ENCODE measurements at regions not wholly inside any gene's neighbourhood (a gene's known extent, or its start where the extent isn't known, plus 50 kb on each side); places are given as distances from the start of the nearest gene placed in this dataset.
"Not testable (repeated sequence)": the region's sequence is repeated elsewhere in the genome, so short reads cannot be mapped to it uniquely, and the experiment has no call there.

- DNase-seq, result no peak
Observed at GRCh38 chr2:199556527-199557285, 99.0 kb upstream of the SATB2 start.

DNA sequence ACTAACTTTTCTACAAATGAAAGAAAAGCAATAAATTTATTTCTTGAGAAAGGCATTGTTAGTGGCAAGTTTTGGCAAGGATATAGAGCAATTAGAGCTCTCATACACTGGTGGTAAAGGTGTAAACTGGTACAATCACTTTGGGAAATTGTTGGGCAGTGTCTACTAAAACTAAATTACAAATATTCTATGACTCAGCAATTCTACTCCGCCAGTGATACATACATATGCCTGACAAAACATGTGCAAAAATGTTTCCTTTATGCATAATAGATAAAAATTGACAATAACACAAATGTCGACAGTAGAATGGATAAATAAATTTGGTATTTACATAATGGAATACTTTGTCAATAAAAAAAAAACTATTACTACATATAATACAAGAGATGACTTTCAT is 96.3 kb upstream of the SATB2 start:
- no peak for DNase-seq

DNA sequence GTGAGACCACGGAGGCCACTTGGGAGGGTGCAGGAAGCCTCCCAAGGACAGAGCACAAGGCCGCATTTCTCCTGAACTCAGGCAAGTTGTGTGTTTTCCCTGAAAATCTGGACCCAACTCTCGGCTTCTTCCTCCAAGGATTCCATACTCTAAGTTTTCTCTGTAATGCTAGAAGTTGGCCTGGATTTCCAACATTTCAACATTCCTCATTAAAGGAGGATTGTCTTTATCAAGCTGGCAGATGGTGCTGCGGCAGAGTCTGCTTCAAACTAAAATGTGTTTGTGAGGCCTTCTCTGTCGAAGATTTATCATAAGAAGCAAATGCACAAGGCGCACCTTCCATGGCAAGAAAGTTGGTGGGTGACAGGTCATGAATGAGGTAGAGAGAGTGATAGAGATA is 94.4 kb upstream of the SATB2 start:
- no peak for DNase-seq

- DNase-seq, result no peak
Observed at GRCh38 chr2:199543606-199544172, 86.0 kb upstream of the SATB2 start.

GRCh38 chr2:199535445-199536177 is 77.9 kb upstream of the SATB2 start:
- no peak for DNase-seq

GRCh38 chr2:199533873-199534272 is 76.1 kb upstream of the SATB2 start:
- DNase-seq, result not testable (repeated sequence)

DNA sequence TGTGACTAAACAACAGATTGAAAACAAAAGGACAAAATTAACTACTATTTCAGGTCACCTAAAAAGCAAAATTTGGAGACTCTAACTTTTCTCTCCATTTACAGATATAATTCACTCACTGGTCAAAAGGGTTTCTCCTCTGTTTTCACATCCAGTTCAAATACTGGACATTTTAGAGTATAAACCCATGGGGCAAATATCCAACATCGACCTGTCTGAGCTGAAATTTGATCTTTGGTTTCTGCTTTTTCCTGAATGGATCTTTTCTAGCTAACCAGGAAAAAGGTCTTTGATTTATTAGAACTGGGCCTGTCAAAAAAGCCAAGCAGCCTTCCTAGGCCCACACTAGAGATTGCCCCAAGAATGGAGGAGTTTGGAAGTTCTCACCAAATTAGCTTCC is 69.3 kb upstream of the SATB2 start:
- no peak for DNase-seq

GRCh38 chr2:199524689-199525574 is 67.2 kb upstream of the SATB2 start:
- no peak for DNase-seq

GRCh38 chr2:199509403-199509802 is 51.7 kb upstream of the SATB2 start:
- DNase-seq, result no peak

Data from hematopoietic multipotent progenitor cell treated with erythropoietin and hydrocortisone succinate and interleukin-3 and kit ligand, for 8 days (in vitro differentiated cells).